ENCODE measurements at regions not wholly inside any gene's neighbourhood (a gene's known extent, or its start where the extent isn't known, plus 50 kb on each side); places are given as distances from the start of the nearest gene placed in this dataset.
A peak's percentile ranks its signal among the peaks of the same experiment; 100 is the strongest.
"Not testable (repeated sequence)": the region's sequence is repeated elsewhere in the genome, so short reads cannot be mapped to it uniquely, and the experiment has no call there.

DNA sequence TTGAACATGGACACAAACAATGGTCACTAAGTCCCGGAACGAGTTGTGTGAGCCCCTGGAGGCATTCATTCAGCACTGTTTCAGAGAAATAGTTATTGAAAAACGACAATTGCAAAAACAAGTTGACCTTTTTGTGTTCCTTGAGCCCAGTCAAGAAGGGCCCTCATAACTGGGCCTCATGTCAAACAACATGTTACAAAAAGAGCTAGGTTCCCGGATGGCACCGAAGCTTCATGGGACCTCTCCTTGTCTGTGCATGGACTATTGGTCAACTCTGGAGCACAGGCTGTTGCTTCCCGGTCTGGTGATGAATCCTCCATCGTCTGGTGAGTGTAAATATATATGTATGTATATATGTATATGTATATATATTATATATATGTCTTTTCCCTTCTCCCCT lies 176.6 kb downstream of the ALG10 start:
- no peak for DNase-seq

DNA sequence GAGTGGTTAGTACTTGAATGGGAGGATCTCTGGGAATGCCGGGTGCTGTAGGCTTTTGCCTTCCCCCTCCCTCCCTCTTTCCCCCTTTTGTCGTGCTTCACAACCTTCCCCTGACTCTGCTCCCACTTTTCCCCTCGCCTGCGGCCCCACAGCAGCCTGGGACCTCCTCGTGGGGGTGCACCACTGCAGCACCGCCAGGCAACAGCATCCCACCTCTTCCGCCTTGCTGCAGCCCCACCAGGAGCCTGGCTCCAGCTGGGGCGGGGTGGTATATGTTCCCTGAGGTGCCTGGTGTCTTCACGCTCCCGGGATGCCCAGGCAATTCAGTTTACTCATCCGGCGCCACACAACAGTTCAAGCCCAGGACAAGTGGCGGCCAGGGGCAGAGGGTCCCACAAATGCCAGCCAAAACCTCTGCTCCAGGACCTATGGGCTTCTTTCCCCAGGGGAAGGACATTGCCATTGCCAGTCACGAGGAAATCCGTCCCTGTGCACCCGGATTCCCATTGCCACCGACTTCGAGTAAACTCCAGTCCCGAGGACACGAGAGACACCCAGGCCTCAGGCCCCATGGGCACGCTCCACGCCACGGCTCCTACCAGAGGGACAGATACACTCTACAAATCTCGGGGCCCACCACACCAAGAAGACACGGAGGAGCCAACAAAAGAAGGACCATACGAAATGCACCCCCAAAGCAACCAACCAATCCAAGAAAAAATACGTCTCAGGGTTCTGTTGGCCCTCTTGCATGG lies 181.7 kb downstream of the ALG10 start:
- DNase-seq = no peak

GRCh38 chr12:34204830-34205285 lies 182.6 kb downstream of the ALG10 start:
- no peak for DNase-seq

DNA sequence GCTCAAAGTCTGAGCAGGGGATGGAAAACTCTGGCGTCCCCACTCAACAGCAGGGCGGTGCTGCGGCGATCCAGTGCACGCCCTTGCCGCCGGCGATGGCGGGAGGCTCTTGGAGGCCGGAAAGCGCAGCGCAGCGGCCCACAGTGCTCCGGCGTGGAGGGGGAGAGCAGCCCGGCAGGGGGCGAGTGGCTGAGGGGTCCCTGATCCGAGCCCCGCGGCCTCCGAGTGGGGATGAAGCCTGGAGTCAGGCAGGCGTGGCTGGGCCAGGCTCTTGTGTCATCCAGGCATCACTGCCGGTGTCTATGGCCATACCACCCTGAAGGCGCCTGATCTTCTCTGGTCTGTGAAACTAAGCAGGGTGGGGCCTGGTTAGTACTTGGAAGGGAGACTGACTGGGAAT lies 183.1 kb downstream of the ALG10 start:
- no peak for DNase-seq

- DNase-seq = no peak
These were observed 183.9 kb downstream of the ALG10 start for GRCh38 chr12:34206061-34206785.

DNA sequence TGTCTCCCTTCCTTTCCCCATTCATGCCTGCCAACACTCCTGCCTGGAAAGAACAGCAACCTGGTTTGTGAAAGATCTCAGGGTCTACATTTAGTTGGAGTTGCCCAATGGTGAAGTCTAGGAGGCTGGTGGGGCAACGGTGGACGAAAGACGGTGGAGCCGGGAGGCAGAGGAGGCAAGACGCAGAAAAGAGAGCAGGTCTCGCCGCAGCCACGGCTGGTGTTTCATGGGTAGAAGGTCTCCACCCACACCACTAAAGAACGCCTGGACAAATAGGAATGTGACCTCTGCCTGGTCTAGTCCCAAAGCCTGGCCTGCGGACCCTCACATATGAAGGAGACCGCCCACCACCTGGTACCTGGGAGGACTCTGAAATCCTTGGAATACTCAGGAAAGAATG lies 185.6 kb downstream of the ALG10 start:
- no peak for DNase-seq

GRCh38 chr12:34208331-34209258 lies 186.3 kb downstream of the ALG10 start:
- no peak for DNase-seq

GRCh38 chr12:34209259-34209835 lies 187.1 kb downstream of the ALG10 start:
- DNase-seq = no peak

GRCh38 chr12:34210183-34210582 lies 187.9 kb downstream of the ALG10 start:
- DNase-seq = no peak

DNA sequence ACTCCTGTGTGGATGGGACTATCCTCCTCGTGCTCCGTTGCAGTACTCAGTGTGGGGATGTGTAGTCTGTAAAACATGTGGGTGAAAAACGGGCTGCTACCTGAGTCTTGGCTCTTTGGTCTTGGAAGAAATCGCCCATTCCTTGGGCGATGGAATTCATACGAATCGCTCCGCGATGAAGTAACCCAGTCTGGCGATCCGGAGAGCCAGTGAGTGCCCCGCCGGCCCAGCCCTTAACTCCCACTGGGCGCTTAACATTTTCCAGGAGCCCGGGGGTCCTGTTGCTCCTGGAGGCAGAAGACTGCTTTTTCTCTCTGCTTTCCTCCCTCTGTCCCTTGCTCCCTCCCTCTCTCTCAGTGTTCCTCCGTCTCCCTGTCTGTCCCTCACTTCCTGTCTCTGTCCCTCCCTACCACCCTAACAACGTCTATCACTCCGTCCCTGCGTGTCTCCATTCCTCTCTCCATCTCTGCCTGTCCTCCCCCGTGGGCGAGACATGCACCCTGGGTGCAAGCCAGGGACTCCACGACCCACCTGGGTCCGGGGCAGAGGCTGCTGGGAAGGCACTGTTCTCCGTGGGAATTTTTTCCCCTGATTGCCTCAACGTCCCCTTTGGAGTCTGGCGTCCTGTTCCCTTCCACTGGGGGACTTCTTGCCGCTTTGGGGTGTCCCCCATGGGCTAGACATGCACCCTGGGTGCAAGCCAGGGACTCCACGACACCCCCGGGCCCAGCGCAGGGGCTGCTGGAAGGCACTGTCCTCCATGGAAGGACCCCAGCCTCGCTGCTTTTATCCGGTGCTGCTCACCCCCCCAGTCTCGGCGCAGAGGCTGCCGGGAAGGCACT lies 188.6 kb downstream of the ALG10 start:
- DNase-seq = no peak

- DNase-seq = no peak
These were observed 190.4 kb downstream of the ALG10 start for GRCh38 chr12:34212651-34213050.

DNA sequence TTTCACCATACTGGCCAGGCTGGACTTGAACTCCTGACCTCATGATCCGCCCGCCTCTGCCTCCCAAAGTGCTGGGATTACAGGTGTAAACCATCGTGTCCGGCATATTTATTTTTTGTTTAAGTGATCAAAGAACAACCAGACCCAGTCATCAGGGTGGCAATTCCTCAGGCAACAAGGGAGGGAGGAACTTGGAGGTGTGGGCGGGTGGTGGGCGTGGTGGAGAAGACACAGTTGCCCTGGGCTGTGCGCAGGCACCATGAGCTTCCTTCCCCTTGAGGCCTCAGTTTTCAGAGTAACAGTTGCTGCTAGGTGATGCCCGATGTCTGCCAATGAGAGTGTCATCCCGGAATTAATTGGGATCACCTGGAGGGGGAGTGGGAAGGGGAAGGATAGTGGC lies 191.7 kb downstream of the ALG10 start:
- no peak for DNase-seq

- no peak for DNase-seq
These were observed 193.1 kb downstream of the ALG10 start for GRCh38 chr12:34215213-34215892.

DNA sequence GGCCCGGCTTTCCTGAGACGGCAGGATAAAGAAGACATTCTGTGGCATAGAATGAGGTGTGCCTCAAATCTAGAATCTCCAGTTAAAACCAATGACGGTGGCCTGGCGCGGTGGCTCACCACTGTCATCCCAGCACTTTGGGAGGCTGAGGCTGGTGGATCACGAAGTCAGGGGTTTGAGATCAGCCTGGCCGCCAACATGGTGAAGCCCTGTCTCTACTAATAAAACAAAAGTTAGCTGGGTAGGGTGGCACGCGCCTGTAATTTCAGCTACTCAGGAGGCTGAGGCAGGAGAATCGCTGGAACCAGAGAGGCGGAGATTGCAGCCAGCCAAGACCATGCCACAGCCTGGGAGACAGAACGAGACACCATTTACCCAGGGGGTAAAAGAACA lies 193.6 kb downstream of the ALG10 start:
- no peak for DNase-seq

DNA sequence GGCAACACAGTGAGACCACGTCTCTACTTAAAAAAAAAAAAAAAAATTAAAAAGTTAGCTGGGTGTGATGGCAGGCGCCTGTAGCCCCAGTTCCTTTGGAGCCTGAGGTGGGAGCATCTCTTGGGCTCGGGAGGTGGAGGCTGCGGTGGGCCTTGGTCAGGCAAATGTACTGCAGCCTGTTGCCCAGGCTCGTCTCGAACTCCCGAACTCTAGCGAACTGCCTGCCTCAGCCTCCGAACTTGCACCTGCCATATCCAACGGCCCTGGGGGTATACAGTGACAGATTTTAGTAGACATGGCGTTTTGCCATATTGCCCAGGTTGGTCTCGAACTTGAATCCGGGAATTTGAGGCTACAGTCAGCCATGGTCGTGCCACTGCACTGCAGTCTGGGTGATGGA lies 195.4 kb downstream of the ALG10 start:
- no peak for DNase-seq

DNA sequence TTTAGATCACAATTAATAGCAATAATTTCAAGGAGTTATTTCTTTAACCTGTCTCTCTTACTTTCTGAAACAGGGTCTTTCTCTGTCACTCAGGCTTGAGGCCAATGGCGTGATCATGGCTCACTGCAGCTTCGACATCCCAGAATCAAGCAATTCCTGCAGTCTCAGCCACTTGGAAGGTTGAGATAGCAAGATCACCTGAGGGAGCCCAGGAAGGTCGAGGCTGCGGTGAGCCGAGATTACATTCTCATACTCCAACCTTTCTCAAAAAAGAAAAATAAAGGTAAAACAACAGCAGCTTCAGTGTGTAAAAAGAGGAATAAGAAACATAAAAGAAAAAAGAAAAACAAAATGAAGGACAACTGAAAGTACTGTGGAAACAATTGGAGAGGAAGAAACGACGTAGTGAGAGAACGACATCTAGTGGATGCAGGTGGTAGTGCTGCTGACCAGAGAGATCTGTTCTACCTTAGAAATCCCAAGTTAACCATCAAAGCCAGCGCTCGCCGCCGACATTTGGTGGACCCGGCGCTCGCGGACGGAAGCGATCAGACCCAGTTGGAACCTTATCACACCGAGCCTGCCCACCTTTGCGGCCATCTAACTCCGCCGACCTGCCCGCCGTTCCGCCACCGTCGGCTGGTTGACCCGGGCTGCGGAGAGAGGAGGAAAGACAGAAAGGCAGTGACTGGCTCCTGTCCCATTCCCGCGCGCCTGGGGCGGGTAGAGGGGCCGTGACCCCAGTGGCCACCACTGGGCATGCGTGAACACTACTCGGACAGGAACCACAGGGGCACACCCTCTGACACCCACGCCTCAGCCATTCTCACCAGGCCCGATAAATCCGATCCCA lies 196.1 kb downstream of the ALG10 start:
- peak; percentile 15 to 73 for DNase-seq

DNA sequence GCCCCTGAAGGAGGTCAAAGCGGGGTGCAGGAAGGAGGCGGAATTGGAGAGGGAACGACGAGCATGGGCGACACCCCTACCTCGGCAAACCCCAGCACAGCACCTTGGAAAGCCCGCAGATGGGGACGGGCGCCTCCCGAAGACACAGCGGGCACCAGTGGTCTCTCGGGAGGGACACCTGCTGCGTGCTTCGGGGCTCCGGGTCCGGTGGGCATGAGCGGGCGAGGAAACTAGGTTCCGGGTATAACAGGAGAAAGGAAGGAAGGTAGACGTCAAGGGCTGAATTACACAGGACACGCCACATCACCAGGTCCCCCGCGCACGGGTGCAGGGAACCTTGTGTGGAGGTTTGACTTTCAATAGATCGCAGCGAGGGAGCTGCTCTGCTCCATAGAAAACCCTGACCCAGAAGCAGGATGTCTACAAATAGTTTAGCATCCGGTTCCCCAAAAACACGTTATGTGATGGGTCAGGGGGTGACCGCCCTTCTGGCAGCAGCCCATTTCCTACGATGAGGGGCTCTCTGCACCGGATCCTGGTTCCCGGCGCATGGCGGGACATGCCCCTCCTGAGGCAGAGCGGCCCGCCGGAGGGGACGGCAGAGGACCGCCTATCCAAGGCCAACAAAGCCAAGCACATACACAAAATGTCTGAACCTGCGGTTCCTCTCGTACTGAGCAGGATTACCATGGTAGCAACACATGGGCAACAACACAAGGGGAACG lies 196.9 kb downstream of the ALG10 start:
- peak in 1 of 2 experiments; percentile 35 for DNase-seq

DNA sequence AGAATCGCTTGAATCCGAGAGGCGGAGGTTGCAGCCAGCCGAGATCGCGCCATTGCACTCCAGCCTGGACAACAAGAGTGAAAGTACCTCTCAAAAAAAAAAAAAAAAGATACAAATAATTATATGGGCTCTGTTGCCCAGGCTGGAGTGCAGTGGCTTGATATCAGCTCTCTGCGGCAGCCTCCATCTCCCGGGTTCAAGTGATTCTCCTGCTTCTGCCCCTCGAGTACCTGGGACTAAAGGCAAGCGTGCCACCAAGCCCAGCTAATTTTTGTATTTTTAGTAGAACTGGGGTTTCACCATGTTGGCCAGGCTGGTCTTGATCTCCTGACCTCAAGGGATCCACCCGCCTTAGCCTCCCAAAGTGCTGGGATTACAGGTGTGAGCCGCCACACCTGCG lies 197.8 kb downstream of the ALG10 start:
- not testable (repeated sequence) for DNase-seq

DNA sequence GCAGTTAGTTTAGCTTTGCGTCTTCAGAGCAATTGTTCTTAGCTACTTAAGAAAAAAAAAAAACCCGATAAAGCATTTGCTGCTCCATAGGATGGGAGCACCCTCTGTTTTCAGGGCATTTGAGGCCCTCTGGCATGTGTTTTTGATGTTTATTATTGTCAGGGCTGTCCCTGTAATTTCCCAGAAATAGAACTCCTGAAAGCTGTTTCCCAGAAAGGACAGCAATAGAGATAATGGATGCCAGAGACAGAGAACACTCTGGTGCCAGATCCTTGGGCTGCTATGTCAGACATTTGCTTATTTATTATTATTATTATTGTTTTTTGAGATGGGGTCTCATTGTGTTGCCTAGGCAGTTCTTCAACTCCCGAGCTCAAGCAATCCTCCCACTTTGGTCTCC lies 201.3 kb downstream of the ALG10 start:
- no peak for DNase-seq

GRCh38 chr12:34226044-34226443 lies 203.7 kb downstream of the ALG10 start:
- not testable (repeated sequence) for DNase-seq

Data from NCI-H524 (cell line).